GM12878 (cell line): ENCODE measurements at regions not wholly inside any gene's neighbourhood (a gene's known extent, or its start where the extent isn't known, plus 50 kb on each side); places are given as distances from the start of the nearest gene placed in this dataset.
A peak's percentile ranks its signal among the peaks of the same experiment; 100 is the strongest.

Source experiments
- ATAC-seq: fragments of 200-7000 bp; cut with Tn5 transposase; 3 replicates; pipeline ENCODE4 v1.9.1; 2020; ENCODE audit warnings: mild to moderate bottlenecking, moderate library complexity
- BruUV-seq: library from RNA; stranded (reverse); fragments of 400-500 nt; replicated peaks from 2 replicates; lab custom pipeline; 2021; lab: Mats Ljungman, UMichigan
- CTCF ChIA-PET: fragments of 300-600 bp; sonication (Branson Sonifier 250); formaldehyde crosslinking; extraction: SDS; loops from one replicate; lab custom pipeline; 2021; ENCODE audit warnings: inconsistent platforms; lab: Yijun Ruan, JAX
- POLR2A ChIA-PET: fragments of 350-600 bp; formaldehyde crosslinking; extraction: SDS; loops from one replicate; lab custom pipeline; 2021; ENCODE audit warnings: inconsistent platforms; lab: Charles Lee
- RAD21 ChIA-PET: fragments of 300-600 bp; sonication (Branson Sonifier 250); formaldehyde crosslinking; loops from one replicate; lab custom pipeline; 2023; ENCODE audit warnings: antibody characterized with exemption; ENCODE audit not compliant: unreplicated experiment; lab: Charles Lee
- SMC1A ChIA-PET: fragments of 300-600 bp; sonication (Branson Sonifier 250); formaldehyde crosslinking; loops from one replicate; lab custom pipeline; 2023; ENCODE audit not compliant: unreplicated experiment, uncharacterized antibody; lab: Charles Lee
- DNase-seq: peaks from one replicate; pipeline ENCODE4 v3.0.0-alpha.2; 2011; ENCODE audit warnings: low read depth, low spot score
- FAIRE-seq: peaks from 3 replicates; lab custom pipeline; 2011; peaks lifted over from hg19 to GRCh38; lab: Jason Lieb, UNC
- H2AFZ ChIP-seq: 2 replicates; pipeline ENCODE4 v1.6.0; 2011; ENCODE audit warnings: low read depth, low read length, control low read depth; ENCODE audit not compliant: control insufficient read depth
- H3K27ac ChIP-seq: 2 replicates; pipeline ENCODE4 v1.5.1; 2011; ENCODE audit warnings: control low read depth; ENCODE audit not compliant: control insufficient read depth, insufficient read depth
- H3K27me3 ChIP-seq, 2 experiments: replicated peaks in 1 of 2; 2 replicates each; pipeline versions ENCODE4 v1.6.0 to v1.6.1; 2011; ENCODE audit warnings: low read length in 1 of 2; ENCODE audit not compliant: control insufficient read depth in 2 of 2, insufficient read depth in 2 of 2
- H3K36me3 ChIP-seq, 2 experiments: 2 replicates each; pipeline ENCODE4 v1.5.1; 2011; ENCODE audit warnings: low read length in 1 of 2; ENCODE audit not compliant: control insufficient read depth in 2 of 2, insufficient read depth in 2 of 2
- H3K4me1 ChIP-seq: 2 replicates; pipeline ENCODE4 v1.6.1; 2011; ENCODE audit warnings: mild to moderate bottlenecking, low read length, moderate library complexity, mixed read lengths; ENCODE audit not compliant: control insufficient read depth, insufficient read depth
- H3K4me2 ChIP-seq: 2 replicates; pipeline ENCODE4 v1.6.0; 2011; ENCODE audit warnings: control low read depth; ENCODE audit not compliant: control insufficient read depth, insufficient read depth
- H3K4me3 ChIP-seq: fragments of 200-600 bp; sonication (generic); 2 replicates; pipeline ENCODE4 v1.5.1; 2016
- H3K79me2 ChIP-seq: 2 replicates; pipeline ENCODE4 v1.6.0; 2011; ENCODE audit warnings: low read length; ENCODE audit not compliant: control insufficient read depth, insufficient read depth
- H3K9ac ChIP-seq: 2 replicates; pipeline ENCODE4 v1.8.0; 2011; ENCODE audit warnings: low read length, control low read depth, mixed read lengths; ENCODE audit not compliant: control insufficient read depth, insufficient read depth
- H3K9me3 ChIP-seq: replicated peaks from 3 replicates; pipeline ENCODE4 v1.5.1; 2011; ENCODE audit warnings: mild to moderate bottlenecking, low read length; ENCODE audit not compliant: control insufficient read depth, insufficient read depth
- H4K20me1 ChIP-seq: 2 replicates; pipeline ENCODE4 v1.6.0; 2011; ENCODE audit not compliant: control insufficient read depth, insufficient read depth
- BHLHE40 ChIP-seq, 2 experiments: fragments of 450-650 bp in 1 of 2; IDR thresholded peaks; 2 replicates each; pipeline ENCODE4 v1.6.1; 2011 to 2017; ENCODE audit warnings: low read depth in 2 of 2, borderline replicate concordance in 1 of 2, improper control_type of control experiment in 1 of 2, low read length in 1 of 2, mild to moderate bottlenecking in 1 of 2
- BMI1 ChIP-seq: fragments of 450-650 bp; IDR thresholded peaks from 2 replicates; pipeline ENCODE4 v1.6.1; 2016; ENCODE audit warnings: mild to moderate bottlenecking, moderate library complexity, borderline replicate concordance
- BRCA1 ChIP-seq: IDR thresholded peaks from 2 replicates; pipeline ENCODE4 v1.6.1; 2011; ENCODE audit warnings: low read depth, low read length, improper control_type of control experiment
- CBX3 ChIP-seq: fragments of 200-600 bp; sonication (generic); IDR thresholded peaks from 2 replicates; pipeline ENCODE4 v1.6.1; 2016; ENCODE audit warnings: low read depth, borderline replicate concordance
- CUX1 ChIP-seq: IDR thresholded peaks from 2 replicates; pipeline ENCODE4 v1.6.1; 2012; ENCODE audit warnings: improper control_type of control experiment, low read depth, low read length; ENCODE audit not compliant: insufficient replicate concordance
- DPF2 ChIP-seq: fragments of 450-650 bp; IDR thresholded peaks from 2 replicates; pipeline ENCODE4 v1.6.1; 2017; ENCODE audit warnings: mild to moderate bottlenecking
- EP300 ChIP-seq, 2 experiments: fragments of 150-350 bp in 1 of 2; IDR thresholded peaks; 2 replicates each; pipeline ENCODE4 v1.6.1; 2011 to 2012; ENCODE audit warnings: low read depth in 2 of 2, low read length in 2 of 2, borderline replicate concordance in 1 of 2, improper control_type of control experiment in 1 of 2, inconsistent platforms in 1 of 2; ENCODE audit not compliant: control insufficient read depth in 1 of 2
- IRF4 ChIP-seq: IDR thresholded peaks from 2 replicates; pipeline ENCODE4 v1.6.1; 2011; ENCODE audit warnings: low read depth, low read length
- MTA2 ChIP-seq: fragments of 450-650 bp; IDR thresholded peaks from 2 replicates; pipeline ENCODE4 v1.6.1; 2016; ENCODE audit warnings: low read depth, mild to moderate bottlenecking, moderate library complexity
- MXI1 ChIP-seq: fragments of 150-350 bp; IDR thresholded peaks from 2 replicates; pipeline ENCODE4 v1.6.1; 2011; ENCODE audit warnings: low read depth, mild to moderate bottlenecking, inconsistent platforms, low read length, improper control_type of control experiment
- NBN ChIP-seq: fragments of 450-650 bp; IDR thresholded peaks from 2 replicates; pipeline ENCODE4 v1.6.1; 2016
- NR2F1 ChIP-seq: fragments of 450-650 bp; conservative IDR thresholded peaks from 2 replicates; pipeline ENCODE4 v1.6.1; 2017; ENCODE audit warnings: mild to moderate bottlenecking
- RUNX3 ChIP-seq: IDR thresholded peaks from 2 replicates; pipeline ENCODE4 v1.6.1; 2012; ENCODE audit warnings: low read length, inconsistent platforms
- SPI1 ChIP-seq: IDR thresholded peaks from 2 replicates; pipeline ENCODE4 v1.6.1; 2011; ENCODE audit warnings: low read depth, mild to moderate bottlenecking, low read length, moderate library complexity, borderline replicate concordance; ENCODE audit not compliant: insufficient read depth
- SREBF1 ChIP-seq: IDR thresholded peaks from 2 replicates; pipeline ENCODE4 v1.6.1; 2012; ENCODE audit warnings: mild to moderate bottlenecking, low read length
- STAT1 ChIP-seq: fragments of 450-650 bp; conservative IDR thresholded peaks from 2 replicates; pipeline ENCODE4 v1.6.1; 2014; ENCODE audit warnings: antibody characterized with exemption, mild to moderate bottlenecking
- TBL1XR1 ChIP-seq: IDR thresholded peaks from 2 replicates; pipeline ENCODE4 v1.6.1; 2012; ENCODE audit warnings: low read depth, low read length, improper control_type of control experiment
- TCF12 ChIP-seq: IDR thresholded peaks from 2 replicates; pipeline ENCODE4 v1.6.1; 2011; ENCODE audit warnings: low read depth, mild to moderate bottlenecking, low read length
- ZNF217 ChIP-seq: fragments of 450-650 bp; IDR thresholded peaks from 2 replicates; pipeline ENCODE4 v1.6.1; 2017; ENCODE audit warnings: antibody characterized with exemption, mild to moderate bottlenecking
- WGBS: methylation state at CpG from one replicate; pipeline ENCODE4 v1.1.6; 2016; ENCODE audit warnings: low lambda C conversion rate; ENCODE audit not compliant: insufficient replicate concordance, insufficient coverage; ENCODE audit errors: missing lambda C conversion rate; 5-methylcytosine and 5-hydroxymethylcytosine counted together
- in situ Hi-C: fragments of 300-500 bp; cut with MboI; formaldehyde crosslinking; loops from 9 replicates; pipeline ENCODE4 v1.14.3; 2018; ENCODE audit warnings: mixed read lengths
- intact Hi-C: fragments of 100-400 bp; cut with micrococcal nuclease; formaldehyde crosslinking; loops from one replicate; pipeline ENCODE4 v1.14.2; 2022; ENCODE audit not compliant: unreplicated experiment
- TF ChIP-seq, protein P1 (sequence below): IDR thresholded peaks from 2 replicates; pipeline ENCODE4 v1.6.1; 2012; ENCODE audit warnings: low read depth, low read length, improper control_type of control experiment

DNA sequence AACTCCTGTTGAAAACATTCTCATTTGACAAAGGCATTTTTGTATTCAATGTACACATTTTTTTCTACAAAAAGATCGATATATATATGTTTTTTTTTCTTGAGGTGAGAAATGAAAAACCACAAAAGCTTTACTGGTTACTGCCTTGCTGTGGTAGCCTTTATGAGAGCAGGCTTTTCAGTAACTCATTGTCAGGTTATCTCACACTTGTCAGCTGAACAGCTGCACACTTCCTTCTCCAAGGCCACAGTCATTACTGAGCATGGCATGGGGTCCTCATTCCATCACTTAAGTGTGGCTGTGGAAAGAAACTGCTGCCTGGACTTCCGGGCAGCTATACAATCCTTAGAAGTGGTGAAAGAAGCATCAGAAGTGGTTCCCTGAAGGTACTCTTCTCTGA, 169.3 kb upstream of the ZP4 start:
- H2AFZ ChIP-seq: peak overlapping the region; percentile 6; the same call in 1 of the 2 replicates
- H3K27ac ChIP-seq: peak overlapping the region; percentile 33; the same call in 1 of the 2 replicates
- ChIA-PET CTCF (interaction anchor here (1.2 to 3.1 kb wide), 2 partner anchors 79 to 196 kb away, joined by 4 to 9 read pairs; no protein-coding TSS in a partner anchor), RAD21 (interaction anchor here (0.6 to 0.8 kb wide), 2 partner anchors 83 to 127 kb away, joined by 3 read pairs; no protein-coding TSS in a partner anchor), SMC1A (interaction anchor here (0.6 to 1.8 kb wide), 6 partner anchors 9 to 136 kb away, joined by 3 to 8 read pairs (median 4); no protein-coding TSS in a partner anchor), POLR2A (no interaction called here)
- H3K4me1 ChIP-seq: peaks cover 13% of the 10 kb centered on the region
- peaks cover 5% of the 10 kb centered on the region; the same call in 1 of the 3 replicates for H3K9me3 ChIP-seq
- no peaks in the 10 kb centered on the region for H3K36me3 ChIP-seq
- H3K4me2 ChIP-seq: peak overlapping the region; percentile 42; the same call in 1 of the 2 replicates
- no peaks in the 10 kb centered on the region for H3K27me3 ChIP-seq
- peak; percentile 74 for ATAC-seq
- no TSS peak for BruUV-seq
- peak; percentile 46 for DNase-seq
- no peaks in the 10 kb centered on the region for H3K79me2 ChIP-seq
- H3K4me3 ChIP-seq: no peak overlapping the region
- 44% methylated on average over 2 of the region's 2 CpGs for WGBS
- no peak overlapping the region for H3K9ac ChIP-seq
- no peak for FAIRE-seq
- intact Hi-C loops (loop anchor here (1.0 to 10.0 kb wide), 2 partner anchors 55 to 127 kb away; no protein-coding TSS in a partner anchor), in situ Hi-C loops (no loop called here)
- H4K20me1 ChIP-seq: no peaks in the 10 kb centered on the region
- TF ChIP-seq MTA2 (peak; percentile 65), DPF2 (peak; percentile 68), SREBF1 (no peak), CUX1 (peak; percentile 90), TCF12 (0 out of 2 replicates have a peak, but pooled peaks have one; percentile 29), CBX3 (no peak), ZNF217 (0 out of 2 replicates have a peak, but pooled peaks have one; percentile 38), TBL1XR1 (no peak), IRF4 (no peak), NR2F1 (0 out of 2 replicates have a peak, but pooled peaks have one; percentile 35), SPI1 (peak; percentile 42; the same call in 1 of the 2 replicates), EP300 (IDR thresholded peaks at IDR 0.05; ENCODE audit: borderline replicate concordance in 1 of 2, control insufficient read depth in 1 of 2, low read depth in 2 of 2, low read length in 2 of 2) (peak; percentile 38 to 57; a peak in 2 of 4 replicates), NBN (0 out of 2 replicates have a peak, but pooled peaks have one; percentile 48), BRCA1 (no peak), STAT1 (no peak), MXI1 (0 out of 2 replicates have a peak, but pooled peaks have one; percentile 26), BMI1 (no peak), RUNX3 (peak; percentile 74), BHLHE40 (IDR thresholded peaks at IDR 0.05; ENCODE audit: borderline replicate concordance in 1 of 2, low read depth in 2 of 2, low read length in 1 of 2) (peak; percentile 38 to 59; a peak in 1 of 4 replicates)
- TF ChIP-seq, protein P1, sequence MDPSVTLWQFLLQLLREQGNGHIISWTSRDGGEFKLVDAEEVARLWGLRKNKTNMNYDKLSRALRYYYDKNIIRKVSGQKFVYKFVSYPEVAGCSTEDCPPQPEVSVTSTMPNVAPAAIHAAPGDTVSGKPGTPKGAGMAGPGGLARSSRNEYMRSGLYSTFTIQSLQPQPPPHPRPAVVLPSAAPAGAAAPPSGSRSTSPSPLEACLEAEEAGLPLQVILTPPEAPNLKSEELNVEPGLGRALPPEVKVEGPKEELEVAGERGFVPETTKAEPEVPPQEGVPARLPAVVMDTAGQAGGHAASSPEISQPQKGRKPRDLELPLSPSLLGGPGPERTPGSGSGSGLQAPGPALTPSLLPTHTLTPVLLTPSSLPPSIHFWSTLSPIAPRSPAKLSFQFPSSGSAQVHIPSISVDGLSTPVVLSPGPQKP: no peak
